ENCODE measurements at regions not wholly inside any gene's neighbourhood (a gene's known extent, or its start where the extent isn't known, plus 50 kb on each side); places are given as distances from the start of the nearest gene placed in this dataset.

DNA sequence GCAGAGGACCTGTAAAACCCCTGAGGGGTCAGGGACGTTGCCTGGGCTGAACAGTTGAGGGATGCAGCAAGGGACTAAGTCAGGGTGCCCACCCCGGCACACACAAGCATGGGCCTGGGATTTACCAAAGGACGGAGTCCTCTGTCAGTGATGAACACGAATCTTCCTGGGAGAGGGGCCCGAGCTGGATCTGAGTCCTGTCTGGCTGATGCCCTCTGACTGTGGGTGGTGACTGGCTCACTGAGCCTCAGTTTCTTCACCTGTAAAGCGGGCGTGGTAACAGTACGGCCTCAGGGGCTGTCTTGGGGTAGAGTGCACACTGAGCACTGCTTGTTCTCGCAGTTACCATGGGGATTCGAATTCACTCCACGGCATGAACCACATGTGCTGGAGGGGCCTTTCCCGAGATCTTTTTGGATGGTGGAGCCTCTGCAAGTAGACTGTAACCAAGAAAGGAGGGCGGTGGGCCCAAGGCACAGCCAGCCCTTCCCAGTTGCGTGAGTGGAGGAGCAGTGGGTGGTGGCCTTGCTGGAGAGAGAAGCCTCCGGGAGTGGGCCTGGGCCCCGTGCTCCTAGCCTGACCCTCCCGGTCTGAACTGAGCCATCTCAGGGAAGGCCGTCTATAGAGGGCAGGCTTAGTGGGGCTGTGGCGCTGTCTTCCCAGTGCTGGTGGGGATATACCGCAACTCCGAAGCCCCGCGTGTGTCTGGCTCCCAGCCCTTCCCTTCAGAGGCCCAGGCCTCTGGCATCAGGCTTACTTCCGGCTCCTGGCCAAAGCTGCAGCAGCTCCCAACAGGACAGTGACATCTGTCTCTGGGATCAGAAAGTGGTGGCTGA lies 130.8 kb upstream of the HS6ST1 start:
- TF ChIP-seq ZFP36L1 (CRISPR knock-in tag; IDR thresholded peaks at IDR 0.05) (no peak), NFIC (IDR thresholded peaks at IDR 0.05; ENCODE audit: low read length) (no peak), ZNF589 (CRISPR knock-in tag; conservative IDR thresholded peaks at IDR 0.05) (no peak), GABPB1 (CRISPR knock-in tag; IDR thresholded peaks at IDR 0.05) (no peak), CENPT (CRISPR knock-in tag; IDR thresholded peaks at IDR 0.05; ENCODE audit: low read depth) (no peak), BCL3 (CRISPR knock-in tag; IDR thresholded peaks at IDR 0.05) (no peak), DMAP1 (CRISPR knock-in tag; IDR thresholded peaks at IDR 0.05) (no peak), ZNF513 (CRISPR knock-in tag; conservative IDR thresholded peaks at IDR 0.05) (no peak), CEBPB (IDR thresholded peaks at IDR 0.05; ENCODE audit: borderline replicate concordance, low read depth, low read length) (no peak), ZBTB7A (CRISPR knock-in tag; IDR thresholded peaks at IDR 0.05) (no peak), MXD4 (CRISPR knock-in tag; IDR thresholded peaks at IDR 0.05) (no peak), EZH2 (conservative IDR thresholded peaks at IDR 0.05; ENCODE audit: low read depth, low read length) (no peak)
- TF ChIP-seq, protein P1, sequence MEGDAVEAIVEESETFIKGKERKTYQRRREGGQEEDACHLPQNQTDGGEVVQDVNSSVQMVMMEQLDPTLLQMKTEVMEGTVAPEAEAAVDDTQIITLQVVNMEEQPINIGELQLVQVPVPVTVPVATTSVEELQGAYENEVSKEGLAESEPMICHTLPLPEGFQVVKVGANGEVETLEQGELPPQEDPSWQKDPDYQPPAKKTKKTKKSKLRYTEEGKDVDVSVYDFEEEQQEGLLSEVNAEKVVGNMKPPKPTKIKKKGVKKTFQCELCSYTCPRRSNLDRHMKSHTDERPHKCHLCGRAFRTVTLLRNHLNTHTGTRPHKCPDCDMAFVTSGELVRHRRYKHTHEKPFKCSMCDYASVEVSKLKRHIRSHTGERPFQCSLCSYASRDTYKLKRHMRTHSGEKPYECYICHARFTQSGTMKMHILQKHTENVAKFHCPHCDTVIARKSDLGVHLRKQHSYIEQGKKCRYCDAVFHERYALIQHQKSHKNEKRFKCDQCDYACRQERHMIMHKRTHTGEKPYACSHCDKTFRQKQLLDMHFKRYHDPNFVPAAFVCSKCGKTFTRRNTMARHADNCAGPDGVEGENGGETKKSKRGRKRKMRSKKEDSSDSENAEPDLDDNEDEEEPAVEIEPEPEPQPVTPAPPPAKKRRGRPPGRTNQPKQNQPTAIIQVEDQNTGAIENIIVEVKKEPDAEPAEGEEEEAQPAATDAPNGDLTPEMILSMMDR (CRISPR knock-in tag; IDR thresholded peaks at IDR 0.05): no peak
